ENCODE measurements at regions not wholly inside any gene's neighbourhood (a gene's known extent, or its start where the extent isn't known, plus 50 kb on each side); places are given as distances from the start of the nearest gene placed in this dataset.

DNA sequence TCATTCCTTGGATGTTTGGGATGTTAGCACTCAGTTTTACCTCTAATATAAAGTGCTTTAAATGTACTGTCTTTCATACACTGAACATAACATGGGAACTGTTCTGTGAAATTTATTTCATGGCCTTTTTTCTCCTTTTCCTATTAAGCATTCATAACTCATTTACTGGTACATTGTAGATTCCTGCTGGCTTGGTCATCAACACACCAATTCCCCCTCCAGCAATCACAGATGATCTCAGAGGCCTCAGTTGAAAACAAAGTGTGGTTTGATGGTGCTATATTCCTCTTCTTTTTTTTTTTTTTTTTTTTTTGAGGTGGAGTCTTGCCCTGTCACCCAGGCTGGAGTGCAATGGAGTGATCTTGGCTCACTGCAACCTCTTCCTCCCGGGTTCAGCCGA lies 61.9 kb upstream of the FAM47B start:
- Histone ChIP-seq H3K4me1 (ENCODE audit: insufficient read depth, low read length) (no peaks in the 10 kb centered on the region), H3K9ac (ENCODE audit: insufficient read depth, low read depth, low read length) (no peak overlapping the region), H3K79me2 (ENCODE audit: insufficient read depth, low read length) (no peaks in the 10 kb centered on the region), H4K20me1 (ENCODE audit: insufficient read depth, low read length) (no peaks in the 10 kb centered on the region), H2AFZ (ENCODE audit: low read length) (no peak overlapping the region), H3K36me3 (replicated peaks in 1 of 2; ENCODE audit: control insufficient read depth in 1 of 2, insufficient read depth in 2 of 2, low read length in 2 of 2) (no peaks in the 10 kb centered on the region), H3K9me3 (ENCODE audit: low read length) (no peaks in the 10 kb centered on the region), H3K4me2 (ENCODE audit: low read depth, low read length) (no peak overlapping the region), H3K27ac (ENCODE audit: extremely low read length, insufficient read depth, low read length) (no peak overlapping the region), H3K27me3 (ENCODE audit: control insufficient read depth in 1 of 2, insufficient read depth in 2 of 2, low read length in 2 of 2) (no peaks in the 10 kb centered on the region), H3K4me3 (replicated peaks in 1 of 3; ENCODE audit: insufficient read depth in 1 of 3, low read depth in 2 of 3, low read length in 3 of 3) (no peak overlapping the region)
- in situ Hi-C loops (cut with HindIII; ENCODE audit: extremely low pct_ligation_motif_present, low pct_unique_long_range_greater_than_20kb), result no loop called here
- ChIA-PET POLR2A (no interaction called here), CTCF (ENCODE audit: low intra/inter-chr PET ratio, low total read pairs) (no interaction called here)
- no TSS peak for BruUV-seq (replicated peaks)
- no peak for ATAC-seq
- no peak for FAIRE-seq
- DNase-seq (ENCODE audit: low spot score), result no peak
- WGBS (ENCODE audit: low lambda C conversion rate), result 0% methylated on average over 2 of the region's 2 CpGs
- intact Hi-C loops (cut with micrococcal nuclease; ENCODE audit: unreplicated experiment), result no loop called here
- TF ChIP-seq MAFK (conservative IDR thresholded peaks at IDR 0.05 in 1 of 2, IDR thresholded peaks at IDR 0.05 in 1 of 2; ENCODE audit: low read length in 2 of 2) (no peak), ZSCAN20 (CRISPR knock-in tag; IDR thresholded peaks at IDR 0.05; ENCODE audit: borderline replicate concordance) (no peak), FOXA3 (CRISPR knock-in tag; IDR thresholded peaks at IDR 0.05) (no peak), HDAC1 (CRISPR knock-in tag; IDR thresholded peaks at IDR 0.05) (no peak), ZSCAN29 (CRISPR knock-in tag; conservative IDR thresholded peaks at IDR 0.05) (no peak), ZNF138 (CRISPR knock-in tag; IDR thresholded peaks at IDR 0.05; ENCODE audit: low read depth) (no peak), MAZ (IDR thresholded peaks at IDR 0.05; ENCODE audit: borderline replicate concordance, low read depth, low read length) (no peak), MAZ (CRISPR knock-in tag; IDR thresholded peaks at IDR 0.05; ENCODE audit: low read depth) (no peak), CREB1 (IDR thresholded peaks at IDR 0.05) (no peak), CREB1 (CRISPR knock-in tag; IDR thresholded peaks at IDR 0.05) (no peak), JDP2 (CRISPR knock-in tag; IDR thresholded peaks at IDR 0.05; ENCODE audit: borderline replicate concordance) (no peak), PHB2 (IDR thresholded peaks at IDR 0.05; ENCODE audit: partially characterized antibody) (no peak), ZNF614 (CRISPR knock-in tag; IDR thresholded peaks at IDR 0.05; ENCODE audit: borderline replicate concordance) (no peak), ZNF792 (CRISPR knock-in tag; IDR thresholded peaks at IDR 0.05) (no peak), ZNF558 (CRISPR knock-in tag; IDR thresholded peaks at IDR 0.05; ENCODE audit: borderline replicate concordance) (no peak), ZNF775 (CRISPR knock-in tag; IDR thresholded peaks at IDR 0.05; ENCODE audit: borderline replicate concordance) (no peak)
- TF ChIP-seq, protein P1, sequence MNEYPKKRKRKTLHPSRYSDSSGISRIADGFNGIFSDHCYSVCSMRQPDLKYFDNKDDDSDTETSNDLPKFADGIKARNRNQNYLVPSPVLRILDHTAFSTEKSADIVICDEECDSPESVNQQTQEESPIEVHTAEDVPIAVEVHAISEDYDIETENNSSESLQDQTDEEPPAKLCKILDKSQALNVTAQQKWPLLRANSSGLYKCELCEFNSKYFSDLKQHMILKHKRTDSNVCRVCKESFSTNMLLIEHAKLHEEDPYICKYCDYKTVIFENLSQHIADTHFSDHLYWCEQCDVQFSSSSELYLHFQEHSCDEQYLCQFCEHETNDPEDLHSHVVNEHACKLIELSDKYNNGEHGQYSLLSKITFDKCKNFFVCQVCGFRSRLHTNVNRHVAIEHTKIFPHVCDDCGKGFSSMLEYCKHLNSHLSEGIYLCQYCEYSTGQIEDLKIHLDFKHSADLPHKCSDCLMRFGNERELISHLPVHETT (CRISPR knock-in tag; conservative IDR thresholded peaks at IDR 0.05), result no peak
- TF ChIP-seq, protein P2, sequence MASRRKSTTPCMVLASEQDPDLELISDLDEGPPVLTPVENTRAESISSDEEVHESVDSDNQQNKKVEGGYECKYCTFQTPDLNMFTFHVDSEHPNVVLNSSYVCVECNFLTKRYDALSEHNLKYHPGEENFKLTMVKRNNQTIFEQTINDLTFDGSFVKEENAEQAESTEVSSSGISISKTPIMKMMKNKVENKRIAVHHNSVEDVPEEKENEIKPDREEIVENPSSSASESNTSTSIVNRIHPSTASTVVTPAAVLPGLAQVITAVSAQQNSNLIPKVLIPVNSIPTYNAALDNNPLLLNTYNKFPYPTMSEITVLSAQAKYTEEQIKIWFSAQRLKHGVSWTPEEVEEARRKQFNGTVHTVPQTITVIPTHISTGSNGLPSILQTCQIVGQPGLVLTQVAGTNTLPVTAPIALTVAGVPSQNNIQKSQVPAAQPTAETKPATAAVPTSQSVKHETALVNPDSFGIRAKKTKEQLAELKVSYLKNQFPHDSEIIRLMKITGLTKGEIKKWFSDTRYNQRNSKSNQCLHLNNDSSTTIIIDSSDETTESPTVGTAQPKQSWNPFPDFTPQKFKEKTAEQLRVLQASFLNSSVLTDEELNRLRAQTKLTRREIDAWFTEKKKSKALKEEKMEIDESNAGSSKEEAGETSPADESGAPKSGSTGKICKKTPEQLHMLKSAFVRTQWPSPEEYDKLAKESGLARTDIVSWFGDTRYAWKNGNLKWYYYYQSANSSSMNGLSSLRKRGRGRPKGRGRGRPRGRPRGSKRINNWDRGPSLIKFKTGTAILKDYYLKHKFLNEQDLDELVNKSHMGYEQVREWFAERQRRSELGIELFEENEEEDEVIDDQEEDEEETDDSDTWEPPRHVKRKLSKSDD (CRISPR knock-in tag; IDR thresholded peaks at IDR 0.05; ENCODE audit: low read depth), result no peak
- TF ChIP-seq, protein P3, sequence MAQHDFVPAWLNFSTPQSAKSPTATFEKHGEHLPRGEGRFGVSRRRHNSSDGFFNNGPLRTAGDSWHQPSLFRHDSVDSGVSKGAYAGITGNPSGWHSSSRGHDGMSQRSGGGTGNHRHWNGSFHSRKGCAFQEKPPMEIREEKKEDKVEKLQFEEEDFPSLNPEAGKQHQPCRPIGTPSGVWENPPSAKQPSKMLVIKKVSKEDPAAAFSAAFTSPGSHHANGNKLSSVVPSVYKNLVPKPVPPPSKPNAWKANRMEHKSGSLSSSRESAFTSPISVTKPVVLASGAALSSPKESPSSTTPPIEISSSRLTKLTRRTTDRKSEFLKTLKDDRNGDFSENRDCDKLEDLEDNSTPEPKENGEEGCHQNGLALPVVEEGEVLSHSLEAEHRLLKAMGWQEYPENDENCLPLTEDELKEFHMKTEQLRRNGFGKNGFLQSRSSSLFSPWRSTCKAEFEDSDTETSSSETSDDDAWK (CRISPR knock-in tag; IDR thresholded peaks at IDR 0.05), result no peak

Data from HepG2 (cell line).